B cell (primary cell): ENCODE measurements at regions not wholly inside any gene's neighbourhood (a gene's known extent, or its start where the extent isn't known, plus 50 kb on each side); places are given as distances from the start of the nearest gene placed in this dataset.

Experiments
- CTCF ChIP-seq: fragments of 200-600 bp; IDR thresholded peaks from one replicate; pipeline ENCODE4 v1.8.0; 2022; ENCODE audit warnings: antibody characterized with exemption, mild to moderate bottlenecking
- EZH2 ChIP-seq: IDR thresholded peaks from 2 replicates; pipeline ENCODE4 v1.6.1; 2012; ENCODE audit warnings: borderline replicate concordance, low read depth, mild to moderate bottlenecking, moderate library complexity, low read length; ENCODE audit not compliant: insufficient read depth, poor library complexity, severe bottlenecking

DNA sequence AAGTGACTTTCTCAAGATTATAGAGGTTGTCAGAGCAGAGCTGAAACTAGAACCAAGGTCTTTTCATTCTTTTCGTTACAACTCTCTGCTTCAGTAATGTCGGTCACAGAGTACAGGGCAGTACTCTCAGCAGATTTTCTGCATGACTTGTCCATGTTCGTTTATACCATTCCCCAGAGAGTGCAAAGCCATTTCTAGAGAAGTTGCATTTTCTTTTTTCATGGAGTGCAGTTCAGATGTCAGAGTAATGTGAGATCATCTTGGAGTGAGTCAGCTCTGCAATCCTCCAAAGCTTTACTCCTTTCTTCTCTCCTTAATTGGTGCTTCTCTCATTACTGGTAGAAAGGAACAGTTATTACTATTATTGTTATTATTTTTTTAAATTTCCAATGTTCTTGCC lies 115.6 kb upstream of the B3GAT2 start:
- no peak for TF ChIP-seq CTCF
- no peak for TF ChIP-seq EZH2
